ENCODE measurements at regions not wholly inside any gene's neighbourhood (a gene's known extent, or its start where the extent isn't known, plus 50 kb on each side); places are given as distances from the start of the nearest gene placed in this dataset.

DNA sequence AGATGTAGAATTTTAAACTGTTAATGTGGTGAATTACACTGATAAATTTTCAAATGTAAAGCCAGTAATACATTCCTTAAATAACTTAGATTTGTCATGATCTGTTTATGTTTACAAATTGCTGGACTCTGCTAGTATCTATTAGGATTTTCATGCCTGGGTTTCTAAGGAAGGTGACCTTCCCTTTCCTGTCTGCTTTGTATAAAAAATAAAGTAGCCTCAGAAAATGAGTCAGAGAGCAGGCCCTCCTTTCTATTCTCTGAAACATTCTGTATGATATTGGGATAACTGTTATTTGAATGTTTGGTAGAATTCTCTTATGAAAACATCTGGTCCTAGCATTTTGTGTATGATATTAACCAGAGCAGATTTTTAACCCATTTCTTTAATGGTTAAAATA, 255.3 kb downstream of the SYK start:
- TF ChIP-seq, protein P1, sequence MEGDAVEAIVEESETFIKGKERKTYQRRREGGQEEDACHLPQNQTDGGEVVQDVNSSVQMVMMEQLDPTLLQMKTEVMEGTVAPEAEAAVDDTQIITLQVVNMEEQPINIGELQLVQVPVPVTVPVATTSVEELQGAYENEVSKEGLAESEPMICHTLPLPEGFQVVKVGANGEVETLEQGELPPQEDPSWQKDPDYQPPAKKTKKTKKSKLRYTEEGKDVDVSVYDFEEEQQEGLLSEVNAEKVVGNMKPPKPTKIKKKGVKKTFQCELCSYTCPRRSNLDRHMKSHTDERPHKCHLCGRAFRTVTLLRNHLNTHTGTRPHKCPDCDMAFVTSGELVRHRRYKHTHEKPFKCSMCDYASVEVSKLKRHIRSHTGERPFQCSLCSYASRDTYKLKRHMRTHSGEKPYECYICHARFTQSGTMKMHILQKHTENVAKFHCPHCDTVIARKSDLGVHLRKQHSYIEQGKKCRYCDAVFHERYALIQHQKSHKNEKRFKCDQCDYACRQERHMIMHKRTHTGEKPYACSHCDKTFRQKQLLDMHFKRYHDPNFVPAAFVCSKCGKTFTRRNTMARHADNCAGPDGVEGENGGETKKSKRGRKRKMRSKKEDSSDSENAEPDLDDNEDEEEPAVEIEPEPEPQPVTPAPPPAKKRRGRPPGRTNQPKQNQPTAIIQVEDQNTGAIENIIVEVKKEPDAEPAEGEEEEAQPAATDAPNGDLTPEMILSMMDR (IDR thresholded peaks at IDR 0.05), result no peak
- TF ChIP-seq GABPA (IDR thresholded peaks at IDR 0.05; ENCODE audit: low read depth) (no peak), EP300 (IDR thresholded peaks at IDR 0.05; ENCODE audit: borderline replicate concordance in 1 of 2, low read depth in 1 of 2, low read length in 1 of 2) (no peak), EZH2phosphoT487 (IDR thresholded peaks at IDR 0.05; ENCODE audit: borderline replicate concordance, low read depth) (no peak), RAD21 (IDR thresholded peaks at IDR 0.05; ENCODE audit: low read length) (no peak), POLR2AphosphoS5 (IDR thresholded peaks at IDR 0.05; ENCODE audit: low read depth, low read length) (no peak)
